Activated CD8-positive, alpha-beta T cell treated with anti-CD3 and anti-CD28 coated beads for 36 hours (primary cell): ENCODE measurements at regions not wholly inside any gene's neighbourhood (a gene's known extent, or its start where the extent isn't known, plus 50 kb on each side); places are given as distances from the start of the nearest gene placed in this dataset.

Experiments used
- ATAC-seq: fragments of 200-7000 bp; cut with Tn5 transposase; one replicate; pipeline ENCODE4 v1.10.0; 2021; ENCODE audit warnings: mild to moderate bottlenecking, moderate library complexity
- CTCF ChIA-PET: fragments of 350-600 bp; sonication (Branson Sonifier 250); formaldehyde crosslinking; loops from one replicate; lab custom pipeline; 2021; ENCODE audit warnings: antibody characterized with exemption; lab: Charles Lee
- POLR2A ChIA-PET: fragments of 350-600 bp; sonication (Branson Sonifier 250); formaldehyde crosslinking; loops from one replicate; lab custom pipeline; 2021; ENCODE audit warnings: antibody characterized with exemption; lab: Charles Lee
- DNase-seq: peaks from one replicate; pipeline ENCODE4 v3.0.0-alpha.2; 2020
- H3K27ac Mint-ChIP-seq: one replicate; pipeline ENCODE4 v1.8.0; 2021; ENCODE audit warnings: mild to moderate bottlenecking, mixed read lengths
- H3K27me3 Mint-ChIP-seq: one replicate; pipeline ENCODE4 v1.8.0; 2021; ENCODE audit warnings: mixed read lengths
- H3K36me3 Mint-ChIP-seq: one replicate; pipeline ENCODE4 v1.8.0; 2021; ENCODE audit warnings: low read depth, mixed read lengths
- H3K4me1 Mint-ChIP-seq: one replicate; pipeline ENCODE4 v1.8.0; 2021; ENCODE audit warnings: low read depth, mixed read lengths
- H3K4me3 Mint-ChIP-seq: one replicate; pipeline ENCODE4 v1.8.0; 2021; ENCODE audit warnings: mild to moderate bottlenecking, moderate library complexity, mixed read lengths
- H3K9me3 Mint-ChIP-seq: one replicate; pipeline ENCODE4 v1.8.0; 2021; ENCODE audit warnings: mixed read lengths
- CTCF ChIP-seq: fragments of 200-600 bp; IDR thresholded peaks from one replicate; pipeline ENCODE4 v1.8.0; 2022; ENCODE audit warnings: antibody characterized with exemption, mild to moderate bottlenecking
- intact Hi-C: fragments of 100-400 bp; cut with micrococcal nuclease; formaldehyde crosslinking; loops from one replicate; pipeline ENCODE4 v1.10.0; 2022

GRCh38 chr1:94727846-94728715 is 92.1 kb upstream of the SLC44A3 start:
- no peak overlapping the region for H3K4me3 Mint-ChIP-seq
- no peaks in the 10 kb centered on the region for H3K4me1 Mint-ChIP-seq
- POLR2A ChIA-PET = no interaction called here
- CTCF ChIA-PET = interaction anchor here (1.0 kb wide), 1 partner anchor 266 kb away, joined by 3 read pairs; no protein-coding TSS in a partner anchor
- H3K27ac Mint-ChIP-seq = no peak overlapping the region
- peaks cover 3% of the 10 kb centered on the region for H3K27me3 Mint-ChIP-seq
- TF ChIP-seq CTCF = no peak
- DNase-seq (no peak), ATAC-seq (no peak)
- no peaks in the 10 kb centered on the region for H3K9me3 Mint-ChIP-seq
- intact Hi-C loops = no loop called here
- H3K36me3 Mint-ChIP-seq = no peaks in the 10 kb centered on the region

GRCh38 chr1:94726981-94727685 is 93.0 kb upstream of the SLC44A3 start:
- no peak for TF ChIP-seq CTCF
- ChIA-PET CTCF (no interaction called here), POLR2A (no interaction called here)
- Mint-ChIP-seq H3K27ac (no peak overlapping the region), H3K4me1 (no peaks in the 10 kb centered on the region), H3K36me3 (no peaks in the 10 kb centered on the region), H3K27me3 (peaks cover 4% of the 10 kb centered on the region), H3K9me3 (no peaks in the 10 kb centered on the region), H3K4me3 (no peak overlapping the region)
- intact Hi-C loops = no loop called here
- DNase-seq (no peak), ATAC-seq (no peak)

- Mint-ChIP-seq H3K27ac (no peak overlapping the region), H3K36me3 (no peaks in the 10 kb centered on the region), H3K27me3 (peaks cover 2% of the 10 kb centered on the region), H3K4me3 (no peak overlapping the region), H3K4me1 (no peaks in the 10 kb centered on the region), H3K9me3 (no peaks in the 10 kb centered on the region)
- DNase-seq = no peak
- POLR2A ChIA-PET = no interaction called here
- intact Hi-C loops = no loop called here
- no peak for TF ChIP-seq CTCF
- no peak for ATAC-seq
- CTCF ChIA-PET = no interaction called here
Measured at GRCh38 chr1:94725566-94725965, 94.6 kb upstream of the SLC44A3 start.

GRCh38 chr1:94723894-94724293 is 96.3 kb upstream of the SLC44A3 start:
- Mint-ChIP-seq H3K4me3 (no peak overlapping the region), H3K9me3 (no peaks in the 10 kb centered on the region), H3K27ac (no peak overlapping the region), H3K4me1 (no peaks in the 10 kb centered on the region), H3K36me3 (no peaks in the 10 kb centered on the region), H3K27me3 (peaks cover 4% of the 10 kb centered on the region)
- no peak for DNase-seq
- no peak for ATAC-seq
- CTCF ChIA-PET = interaction anchor here (1.1 kb wide), 2 partner anchors 10 to 242 kb away, joined by 3 read pairs; no protein-coding TSS in a partner anchor
- POLR2A ChIA-PET = no interaction called here
- no peak for TF ChIP-seq CTCF
- intact Hi-C loops = no loop called here

- POLR2A ChIA-PET = no interaction called here
- intact Hi-C loops = no loop called here
- Mint-ChIP-seq H3K27me3 (peaks cover 4% of the 10 kb centered on the region), H3K36me3 (no peaks in the 10 kb centered on the region), H3K9me3 (no peaks in the 10 kb centered on the region), H3K4me3 (no peak overlapping the region), H3K27ac (no peak overlapping the region), H3K4me1 (no peaks in the 10 kb centered on the region)
- no peak for TF ChIP-seq CTCF
- CTCF ChIA-PET = interaction anchor here (1.1 kb wide), 2 partner anchors 9 to 242 kb away, joined by 3 read pairs; no protein-coding TSS in a partner anchor
- DNase-seq = no peak
- no peak for ATAC-seq
Measured at GRCh38 chr1:94723463-94723862, 96.7 kb upstream of the SLC44A3 start.
